HS-27A (cell line): ENCODE measurements at regions not wholly inside any gene's neighbourhood (a gene's known extent, or its start where the extent isn't known, plus 50 kb on each side); places are given as distances from the start of the nearest gene placed in this dataset.
"Not testable (repeated sequence)": the region's sequence is repeated elsewhere in the genome, so short reads cannot be mapped to it uniquely, and the experiment has no call there.

Source experiments
- DNase-seq: peaks from one replicate; pipeline ENCODE4 v3.0.0-alpha.2; 2012; ENCODE audit warnings: low read depth, missing footprints

GRCh38 chr2:7852546-7852945 is 829.3 kb upstream of the ID2 start:
- no peak for DNase-seq

GRCh38 chr2:7857904-7858303 is 824.0 kb upstream of the ID2 start:
- no peak for DNase-seq

- no peak for DNase-seq
These were observed 823.2 kb upstream of the ID2 start for GRCh38 chr2:7858624-7859023.

- DNase-seq, result no peak
These were observed 821.2 kb upstream of the ID2 start for GRCh38 chr2:7860693-7861092.

- no peak for DNase-seq
These were observed 819.8 kb upstream of the ID2 start for GRCh38 chr2:7861910-7862702.

GRCh38 chr2:7866104-7866503 is 815.8 kb upstream of the ID2 start:
- no peak for DNase-seq

- DNase-seq, result no peak
These were observed 815.0 kb upstream of the ID2 start for GRCh38 chr2:7866825-7867224.

- DNase-seq, result no peak
These were observed 814.0 kb upstream of the ID2 start for GRCh38 chr2:7867867-7868266.

GRCh38 chr2:7868836-7869235 is 813.0 kb upstream of the ID2 start:
- no peak for DNase-seq

- not testable (repeated sequence) for DNase-seq
These were observed 805.4 kb upstream of the ID2 start for GRCh38 chr2:7876445-7876844.

GRCh38 chr2:7878266-7878665 is 803.6 kb upstream of the ID2 start:
- not testable (repeated sequence) for DNase-seq

- no peak for DNase-seq
These were observed 802.9 kb upstream of the ID2 start for GRCh38 chr2:7878786-7879482.

GRCh38 chr2:7879483-7879835 is 802.4 kb upstream of the ID2 start:
- no peak for DNase-seq

GRCh38 chr2:7880126-7880525 is 801.7 kb upstream of the ID2 start:
- no peak for DNase-seq

- DNase-seq, result no peak
These were observed 801.3 kb upstream of the ID2 start for GRCh38 chr2:7880566-7880965.

GRCh38 chr2:7881063-7881462 is 800.8 kb upstream of the ID2 start:
- no peak for DNase-seq

- DNase-seq, result no peak
These were observed 800.4 kb upstream of the ID2 start for GRCh38 chr2:7881466-7881865.

GRCh38 chr2:7882296-7882695 is 799.6 kb upstream of the ID2 start:
- DNase-seq, result no peak

- no peak for DNase-seq
These were observed 797.5 kb upstream of the ID2 start for GRCh38 chr2:7884338-7884737.

GRCh38 chr2:7886666-7887065 is 795.2 kb upstream of the ID2 start:
- DNase-seq, result no peak

GRCh38 chr2:7887441-7887840 is 794.4 kb upstream of the ID2 start:
- DNase-seq, result no peak

GRCh38 chr2:7888876-7889275 is 793.0 kb upstream of the ID2 start:
- no peak for DNase-seq

- no peak for DNase-seq
These were observed 790.5 kb upstream of the ID2 start for GRCh38 chr2:7891312-7891711.

GRCh38 chr2:7895289-7895688 is 786.6 kb upstream of the ID2 start:
- no peak for DNase-seq
